Adrenal gland (tissue), 9 donors: ENCODE measurements at regions not wholly inside any gene's neighbourhood (a gene's known extent, or its start where the extent isn't known, plus 50 kb on each side); places are given as distances from the start of the nearest gene placed in this dataset.
A peak's percentile ranks its signal among the peaks of the same experiment; 100 is the strongest.

ENCODE experiments used
- DNase-seq, 7 donors: peaks; one replicate each; pipeline ENCODE4 v3.0.0-alpha.2; 2019 to 2020
- H3K27ac ChIP-seq, 5 donors: fragments of 200-600 bp; sonication (generic) in 4 of 5; 1 replicate in 3 of 5; 2 replicates in 2 of 5; pipeline versions ENCODE4 v1.5.1 to v1.8.0; 2016 to 2020; ENCODE audit warnings: mild to moderate bottlenecking in 1 of 5
- H3K27me3 ChIP-seq: fragments of 200-600 bp; 2 replicates; pipeline ENCODE4 v1.8.0; 2021
- H3K36me3 ChIP-seq, 2 donors: fragments of 200-600 bp; replicated peaks in 1 of 2; 1 replicate in 1 of 2; 2 replicates in 1 of 2; pipeline versions ENCODE4 v1.5.1 to v1.8.0; 2018 to 2022
- H3K4me1 ChIP-seq, 2 donors: fragments of 200-600 bp; replicated peaks in 1 of 2; 1 replicate in 1 of 2; 2 replicates in 1 of 2; pipeline versions ENCODE4 v1.5.1 to v1.8.0; 2018 to 2021
- H3K4me3 ChIP-seq, 4 donors: fragments of 200-600 bp; sonication (generic) in 3 of 4; one replicate each; pipeline ENCODE4 v1.5.1; 2016 to 2018
- H3K9me3 ChIP-seq, 3 donors: fragments of 200-600 bp; sonication (generic) in 1 of 3; replicated peaks in 1 of 3; 1 replicate in 2 of 3; 2 replicates in 1 of 3; pipeline versions ENCODE4 v1.5.1 to v1.8.0; 2016 to 2021
- CTCF ChIP-seq, 6 experiments: fragments of 450-650 bp in 4 of 6; fragments of 200-600 bp in 2 of 6; sonication (generic) in 1 of 6; IDR thresholded peaks; 1 replicate in 5 of 6; 2 replicates in 1 of 6; pipeline versions ENCODE4 v1.5.1 to v1.8.0; 2016 to 2021; ENCODE audit warnings: antibody characterized with exemption in 6 of 6, mild to moderate bottlenecking in 2 of 6, moderate library complexity in 1 of 6
- POLR2A ChIP-seq, 2 donors: fragments of 450-650 bp; IDR thresholded peaks; one replicate each; pipeline ENCODE4 v1.6.1; 2017; ENCODE audit warnings: antibody characterized with exemption in 2 of 2, mild to moderate bottlenecking in 2 of 2, moderate library complexity in 1 of 2
- WGBS, 4 donors: extraction: QIAGEN DNeasy Blood & Tissue Kit in 2 of 4; methylation state at CpG; one replicate each; pipeline versions ENCODE4 v1.1.5 to v1.1.7; 2013 to 2017; 5-methylcytosine and 5-hydroxymethylcytosine counted together
- intact Hi-C, 2 donors: fragments of 100-400 bp; cut with DNase I; formaldehyde crosslinking; loops; one replicate each; pipeline versions ENCODE4 v1.14.1 to v1.15.0; 2022 to 2023
- donor health status: healthy with polysubstance abuse.
- donor health status: Bipolar disorder and iron deficiency.
- donor health status: DM: yes; HTN: yes; CAD: no.
- donor health status: DM: no; HTN: no; CAD: no.
- donor health status: DM: no; HTN: no; CAD: no.

- no peak overlapping the region for H3K27ac ChIP-seq
- H3K9me3 ChIP-seq, result no peaks in the 10 kb centered on the region
- DNase-seq, result no peak
- 45 to 64% (median 60%) methylated on average over 1 of the region's 1 CpG for WGBS, 4 donors
- no peak overlapping the region for H3K4me3 ChIP-seq
- no peaks in the 10 kb centered on the region for H3K4me1 ChIP-seq
- H3K27me3 ChIP-seq, result no peaks in the 10 kb centered on the region
- intact Hi-C loops, result no loop called here
- H3K36me3 ChIP-seq, result no peaks in the 10 kb centered on the region
- TF ChIP-seq POLR2A (IDR thresholded peaks at IDR 0.05) (no peak), CTCF (IDR thresholded peaks at IDR 0.05) (no peak)
Measured at GRCh38 chr3:154956815-154957214, 123.3 kb upstream of the MME start.

GRCh38 chr3:154955907-154956533 lies 124.1 kb upstream of the MME start:
- no peaks in the 10 kb centered on the region for H3K4me1 ChIP-seq
- intact Hi-C loops, result no loop called here
- H3K27ac ChIP-seq, result no peak overlapping the region
- 76 to 85% (median 80%) methylated on average over 2 of the region's 2 CpGs for WGBS, 4 donors
- no peaks in the 10 kb centered on the region for H3K9me3 ChIP-seq
- H3K36me3 ChIP-seq, result no peaks in the 10 kb centered on the region
- DNase-seq, result no peak
- no peaks in the 10 kb centered on the region for H3K27me3 ChIP-seq
- TF ChIP-seq CTCF (IDR thresholded peaks at IDR 0.05) (no peak), POLR2A (IDR thresholded peaks at IDR 0.05) (no peak)
- no peak overlapping the region for H3K4me3 ChIP-seq

GRCh38 chr3:154954757-154955156 lies 125.4 kb upstream of the MME start:
- TF ChIP-seq CTCF (IDR thresholded peaks at IDR 0.05) (peak in 1 of 6 experiments; percentile 16), POLR2A (IDR thresholded peaks at IDR 0.05) (no peak)
- intact Hi-C loops, result no loop called here
- H3K4me1 ChIP-seq, result no peaks in the 10 kb centered on the region
- H3K27ac ChIP-seq, result no peak overlapping the region
- H3K9me3 ChIP-seq, result no peaks in the 10 kb centered on the region
- no peak overlapping the region for H3K4me3 ChIP-seq
- H3K36me3 ChIP-seq, result no peaks in the 10 kb centered on the region
- WGBS, 4 donors, result 40 to 50% (median 43%) methylated on average over 1 of the region's 1 CpG
- no peaks in the 10 kb centered on the region for H3K27me3 ChIP-seq
- DNase-seq, result no peak

GRCh38 chr3:154953538-154953937 lies 126.6 kb upstream of the MME start:
- no peaks in the 10 kb centered on the region for H3K4me1 ChIP-seq
- TF ChIP-seq POLR2A (IDR thresholded peaks at IDR 0.05) (no peak), CTCF (IDR thresholded peaks at IDR 0.05) (no peak)
- WGBS, 4 donors, result 55 to 69% (median 60%) methylated on average over 3 of the region's 3 CpGs
- no peaks in the 10 kb centered on the region for H3K27me3 ChIP-seq
- H3K9me3 ChIP-seq, result no peaks in the 10 kb centered on the region
- H3K27ac ChIP-seq, result no peak overlapping the region
- DNase-seq, result no peak
- no peak overlapping the region for H3K4me3 ChIP-seq
- intact Hi-C loops, result no loop called here
- H3K36me3 ChIP-seq, result no peaks in the 10 kb centered on the region
